GM12878 (cell line): ENCODE measurements at regions not wholly inside any gene's neighbourhood (a gene's known extent, or its start where the extent isn't known, plus 50 kb on each side); places are given as distances from the start of the nearest gene placed in this dataset.

Experiments used
- ATAC-seq: fragments of 200-7000 bp; cut with Tn5 transposase; 3 replicates; pipeline ENCODE4 v1.9.1; 2020; ENCODE audit warnings: mild to moderate bottlenecking, moderate library complexity
- BruUV-seq: library from RNA; stranded (reverse); fragments of 400-500 nt; replicated peaks from 2 replicates; lab custom pipeline; 2021; lab: Mats Ljungman, UMichigan
- CTCF ChIA-PET: fragments of 300-600 bp; sonication (Branson Sonifier 250); formaldehyde crosslinking; extraction: SDS; loops from one replicate; lab custom pipeline; 2021; ENCODE audit warnings: inconsistent platforms; lab: Yijun Ruan, JAX
- POLR2A ChIA-PET: fragments of 350-600 bp; formaldehyde crosslinking; extraction: SDS; loops from one replicate; lab custom pipeline; 2021; ENCODE audit warnings: inconsistent platforms; lab: Charles Lee
- RAD21 ChIA-PET: fragments of 300-600 bp; sonication (Branson Sonifier 250); formaldehyde crosslinking; loops from one replicate; lab custom pipeline; 2023; ENCODE audit warnings: antibody characterized with exemption; ENCODE audit not compliant: unreplicated experiment; lab: Charles Lee
- SMC1A ChIA-PET: fragments of 300-600 bp; sonication (Branson Sonifier 250); formaldehyde crosslinking; loops from one replicate; lab custom pipeline; 2023; ENCODE audit not compliant: unreplicated experiment, uncharacterized antibody; lab: Charles Lee
- DNase-seq: peaks from one replicate; pipeline ENCODE4 v3.0.0-alpha.2; 2011; ENCODE audit warnings: low read depth, low spot score
- FAIRE-seq: peaks from 3 replicates; lab custom pipeline; 2011; peaks lifted over from hg19 to GRCh38; lab: Jason Lieb, UNC
- H2AFZ ChIP-seq: 2 replicates; pipeline ENCODE4 v1.6.0; 2011; ENCODE audit warnings: low read depth, low read length, control low read depth; ENCODE audit not compliant: control insufficient read depth
- H3K27ac ChIP-seq: 2 replicates; pipeline ENCODE4 v1.5.1; 2011; ENCODE audit warnings: control low read depth; ENCODE audit not compliant: control insufficient read depth, insufficient read depth
- H3K27me3 ChIP-seq, 2 experiments: replicated peaks in 1 of 2; 2 replicates each; pipeline versions ENCODE4 v1.6.0 to v1.6.1; 2011; ENCODE audit warnings: low read length in 1 of 2; ENCODE audit not compliant: control insufficient read depth in 2 of 2, insufficient read depth in 2 of 2
- H3K36me3 ChIP-seq, 2 experiments: 2 replicates each; pipeline ENCODE4 v1.5.1; 2011; ENCODE audit warnings: low read length in 1 of 2; ENCODE audit not compliant: control insufficient read depth in 2 of 2, insufficient read depth in 2 of 2
- H3K4me1 ChIP-seq: 2 replicates; pipeline ENCODE4 v1.6.1; 2011; ENCODE audit warnings: mild to moderate bottlenecking, low read length, moderate library complexity, mixed read lengths; ENCODE audit not compliant: control insufficient read depth, insufficient read depth
- H3K4me2 ChIP-seq: 2 replicates; pipeline ENCODE4 v1.6.0; 2011; ENCODE audit warnings: control low read depth; ENCODE audit not compliant: control insufficient read depth, insufficient read depth
- H3K4me3 ChIP-seq: fragments of 200-600 bp; sonication (generic); 2 replicates; pipeline ENCODE4 v1.5.1; 2016
- H3K79me2 ChIP-seq: 2 replicates; pipeline ENCODE4 v1.6.0; 2011; ENCODE audit warnings: low read length; ENCODE audit not compliant: control insufficient read depth, insufficient read depth
- H3K9ac ChIP-seq: 2 replicates; pipeline ENCODE4 v1.8.0; 2011; ENCODE audit warnings: low read length, control low read depth, mixed read lengths; ENCODE audit not compliant: control insufficient read depth, insufficient read depth
- H3K9me3 ChIP-seq: replicated peaks from 3 replicates; pipeline ENCODE4 v1.5.1; 2011; ENCODE audit warnings: mild to moderate bottlenecking, low read length; ENCODE audit not compliant: control insufficient read depth, insufficient read depth
- H4K20me1 ChIP-seq: 2 replicates; pipeline ENCODE4 v1.6.0; 2011; ENCODE audit not compliant: control insufficient read depth, insufficient read depth
- ASH2L ChIP-seq: fragments of 300-600, 200-600 bp; sonication (generic); IDR thresholded peaks from 2 replicates; pipeline ENCODE4 v1.6.1; 2017; ENCODE audit warnings: low read depth, mild to moderate bottlenecking, borderline replicate concordance
- HCFC1 ChIP-seq: fragments of 150-350 bp; IDR thresholded peaks from 2 replicates; pipeline ENCODE4 v1.6.1; 2014; ENCODE audit warnings: low read length
- POLR2AphosphoS2 ChIP-seq: IDR thresholded peaks from 2 replicates; pipeline ENCODE4 v1.6.1; 2011; ENCODE audit warnings: low read depth, mild to moderate bottlenecking, low read length, improper control_type of control experiment, moderate library complexity
- STAT3 ChIP-seq: IDR thresholded peaks from 2 replicates; pipeline ENCODE4 v1.6.1; 2011; ENCODE audit warnings: low read depth, low read length, improper control_type of control experiment
- ZZZ3 ChIP-seq: IDR thresholded peaks from 2 replicates; pipeline ENCODE4 v1.6.1; 2011; ENCODE audit warnings: low read depth; ENCODE audit not compliant: control insufficient read depth, insufficient read length
- WGBS: methylation state at CpG from one replicate; pipeline ENCODE4 v1.1.6; 2016; ENCODE audit warnings: low lambda C conversion rate; ENCODE audit not compliant: insufficient replicate concordance, insufficient coverage; ENCODE audit errors: missing lambda C conversion rate; 5-methylcytosine and 5-hydroxymethylcytosine counted together
- in situ Hi-C: fragments of 300-500 bp; cut with MboI; formaldehyde crosslinking; loops from 9 replicates; pipeline ENCODE4 v1.14.3; 2018; ENCODE audit warnings: mixed read lengths
- intact Hi-C: fragments of 100-400 bp; cut with micrococcal nuclease; formaldehyde crosslinking; loops from one replicate; pipeline ENCODE4 v1.14.2; 2022; ENCODE audit not compliant: unreplicated experiment
- TF ChIP-seq, protein P1 (sequence below): fragments of 450-650 bp; IDR thresholded peaks from 2 replicates; pipeline ENCODE4 v1.6.1; 2017; ENCODE audit warnings: mild to moderate bottlenecking, moderate library complexity

DNA sequence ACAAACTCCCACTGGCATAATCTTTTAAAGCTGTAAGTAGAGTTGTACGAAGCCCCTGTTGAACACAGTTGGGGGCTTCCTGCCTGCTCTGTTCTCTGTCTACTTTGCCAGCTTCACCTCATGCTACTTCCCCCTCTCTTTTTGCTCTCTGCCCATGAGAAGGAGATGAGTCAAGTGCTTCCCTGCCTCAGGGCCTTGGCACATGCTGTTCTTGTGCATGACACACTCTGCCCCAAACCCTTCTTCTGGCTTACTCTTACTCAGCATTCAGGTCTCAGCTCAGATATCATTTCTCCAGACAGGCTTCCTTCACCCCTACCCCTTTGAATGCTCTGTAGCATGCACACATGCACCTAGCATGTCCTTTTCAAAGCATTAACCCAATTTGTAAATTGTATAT, 208.8 kb downstream of the FOXD2 start:
- SMC1A ChIA-PET = interaction anchor here (0.6 kb wide), 1 partner anchor 323 kb away, joined by 3 read pairs; no protein-coding TSS in a partner anchor
- no peak for DNase-seq
- Histone ChIP-seq H3K4me2 (no peak overlapping the region), H3K4me3 (no peak overlapping the region), H2AFZ (no peak overlapping the region), H3K36me3 (no peaks in the 10 kb centered on the region), H3K9ac (no peak overlapping the region), H3K27me3 (peaks cover 0 to 4% of the 10 kb centered on the region in 2 experiments; a peak in 3 of 4 replicates), H3K27ac (no peak overlapping the region), H3K79me2 (no peaks in the 10 kb centered on the region), H4K20me1 (no peaks in the 10 kb centered on the region), H3K9me3 (no peaks in the 10 kb centered on the region), H3K4me1 (no peaks in the 10 kb centered on the region)
- no TSS peak for BruUV-seq
- no peak for TF ChIP-seq ZZZ3
- TF ChIP-seq HCFC1 = no peak
- no peak for TF ChIP-seq STAT3
- no peak for TF ChIP-seq ASH2L
- intact Hi-C loops (no loop called here), in situ Hi-C loops (no loop called here)
- ATAC-seq = no peak
- WGBS = 8% methylated on average over 1 of the region's 1 CpG
- CTCF ChIA-PET = no interaction called here
- POLR2A ChIA-PET = no interaction called here
- RAD21 ChIA-PET = no interaction called here
- FAIRE-seq = no peak

DNA sequence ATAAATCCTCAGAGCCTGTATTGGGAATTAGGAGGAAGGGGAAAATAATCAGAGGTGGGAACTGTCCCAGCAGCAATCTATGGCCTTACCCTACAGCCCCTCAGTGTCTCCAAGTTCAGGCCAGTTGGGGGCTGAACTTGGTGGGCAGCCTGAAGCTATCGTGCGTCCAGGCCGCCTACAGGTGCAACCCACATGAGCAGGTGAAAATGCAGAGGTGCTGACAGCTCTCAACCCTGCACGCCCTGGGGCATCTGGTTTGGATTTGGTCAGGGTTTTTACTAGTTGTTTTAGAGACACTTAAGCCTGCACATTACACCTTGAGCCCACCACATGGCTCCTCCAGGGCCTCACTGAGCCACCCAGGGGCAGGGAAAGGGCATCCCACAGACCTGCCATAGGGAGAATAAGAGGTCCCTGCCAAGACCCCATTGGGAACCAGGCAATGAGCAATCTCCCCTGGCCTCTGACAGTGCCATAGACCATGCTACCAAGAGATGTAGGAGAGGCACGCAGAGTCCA, 209.5 kb downstream of the FOXD2 start:
- ATAC-seq = no peak
- Histone ChIP-seq H3K9me3 (no peaks in the 10 kb centered on the region), H3K4me3 (no peak overlapping the region), H2AFZ (no peak overlapping the region), H3K36me3 (no peaks in the 10 kb centered on the region), H3K79me2 (no peaks in the 10 kb centered on the region), H3K4me1 (no peaks in the 10 kb centered on the region), H4K20me1 (no peaks in the 10 kb centered on the region), H3K4me2 (no peak overlapping the region), H3K27me3 (peaks cover 0 to 4% of the 10 kb centered on the region in 2 experiments; a peak in 3 of 4 replicates), H3K27ac (no peak overlapping the region), H3K9ac (no peak overlapping the region)
- TF ChIP-seq POLR2AphosphoS2 = no peak
- TF ChIP-seq, protein P1, sequence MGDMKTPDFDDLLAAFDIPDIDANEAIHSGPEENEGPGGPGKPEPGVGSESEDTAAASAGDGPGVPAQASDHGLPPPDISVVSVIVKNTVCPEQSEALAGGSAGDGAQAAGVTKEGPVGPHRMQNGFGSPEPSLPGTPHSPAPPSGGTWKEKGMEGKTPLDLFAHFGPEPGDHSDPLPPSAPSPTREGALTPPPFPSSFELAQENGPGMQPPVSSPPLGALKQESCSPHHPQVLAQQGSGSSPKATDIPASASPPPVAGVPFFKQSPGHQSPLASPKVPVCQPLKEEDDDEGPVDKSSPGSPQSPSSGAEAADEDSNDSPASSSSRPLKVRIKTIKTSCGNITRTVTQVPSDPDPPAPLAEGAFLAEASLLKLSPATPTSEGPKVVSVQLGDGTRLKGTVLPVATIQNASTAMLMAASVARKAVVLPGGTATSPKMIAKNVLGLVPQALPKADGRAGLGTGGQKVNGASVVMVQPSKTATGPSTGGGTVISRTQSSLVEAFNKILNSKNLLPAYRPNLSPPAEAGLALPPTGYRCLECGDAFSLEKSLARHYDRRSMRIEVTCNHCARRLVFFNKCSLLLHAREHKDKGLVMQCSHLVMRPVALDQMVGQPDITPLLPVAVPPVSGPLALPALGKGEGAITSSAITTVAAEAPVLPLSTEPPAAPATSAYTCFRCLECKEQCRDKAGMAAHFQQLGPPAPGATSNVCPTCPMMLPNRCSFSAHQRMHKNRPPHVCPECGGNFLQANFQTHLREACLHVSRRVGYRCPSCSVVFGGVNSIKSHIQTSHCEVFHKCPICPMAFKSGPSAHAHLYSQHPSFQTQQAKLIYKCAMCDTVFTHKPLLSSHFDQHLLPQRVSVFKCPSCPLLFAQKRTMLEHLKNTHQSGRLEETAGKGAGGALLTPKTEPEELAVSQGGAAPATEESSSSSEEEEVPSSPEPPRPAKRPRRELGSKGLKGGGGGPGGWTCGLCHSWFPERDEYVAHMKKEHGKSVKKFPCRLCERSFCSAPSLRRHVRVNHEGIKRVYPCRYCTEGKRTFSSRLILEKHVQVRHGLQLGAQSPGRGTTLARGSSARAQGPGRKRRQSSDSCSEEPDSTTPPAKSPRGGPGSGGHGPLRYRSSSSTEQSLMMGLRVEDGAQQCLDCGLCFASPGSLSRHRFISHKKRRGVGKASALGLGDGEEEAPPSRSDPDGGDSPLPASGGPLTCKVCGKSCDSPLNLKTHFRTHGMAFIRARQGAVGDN = no peak
- POLR2A ChIA-PET = no interaction called here
- no peak for FAIRE-seq
- WGBS = 15% methylated on average over 5 of the region's 5 CpGs
- CTCF ChIA-PET = no interaction called here
- intact Hi-C loops = no loop called here
- DNase-seq = no peak
- in situ Hi-C loops = no loop called here
- SMC1A ChIA-PET = no interaction called here
- BruUV-seq = no TSS peak
- RAD21 ChIA-PET = no interaction called here
